GM12878 (cell line): ENCODE measurements at regions not wholly inside any gene's neighbourhood (a gene's known extent, or its start where the extent isn't known, plus 50 kb on each side); places are given as distances from the start of the nearest gene placed in this dataset.

ENCODE experiments used
- ATAC-seq: fragments of 200-7000 bp; cut with Tn5 transposase; 3 replicates; pipeline ENCODE4 v1.9.1; 2020; ENCODE audit warnings: mild to moderate bottlenecking, moderate library complexity
- BruUV-seq: library from RNA; stranded (reverse); fragments of 400-500 nt; replicated peaks from 2 replicates; lab custom pipeline; 2021; lab: Mats Ljungman, UMichigan
- CTCF ChIA-PET: fragments of 300-600 bp; sonication (Branson Sonifier 250); formaldehyde crosslinking; extraction: SDS; loops from one replicate; lab custom pipeline; 2021; ENCODE audit warnings: inconsistent platforms; lab: Yijun Ruan, JAX
- POLR2A ChIA-PET: fragments of 350-600 bp; formaldehyde crosslinking; extraction: SDS; loops from one replicate; lab custom pipeline; 2021; ENCODE audit warnings: inconsistent platforms; lab: Charles Lee
- RAD21 ChIA-PET: fragments of 300-600 bp; sonication (Branson Sonifier 250); formaldehyde crosslinking; loops from one replicate; lab custom pipeline; 2023; ENCODE audit warnings: antibody characterized with exemption; ENCODE audit not compliant: unreplicated experiment; lab: Charles Lee
- SMC1A ChIA-PET: fragments of 300-600 bp; sonication (Branson Sonifier 250); formaldehyde crosslinking; loops from one replicate; lab custom pipeline; 2023; ENCODE audit not compliant: unreplicated experiment, uncharacterized antibody; lab: Charles Lee
- DNase-seq: peaks from one replicate; pipeline ENCODE4 v3.0.0-alpha.2; 2011; ENCODE audit warnings: low read depth, low spot score
- FAIRE-seq: peaks from 3 replicates; lab custom pipeline; 2011; peaks lifted over from hg19 to GRCh38; lab: Jason Lieb, UNC
- H2AFZ ChIP-seq: 2 replicates; pipeline ENCODE4 v1.6.0; 2011; ENCODE audit warnings: low read depth, low read length, control low read depth; ENCODE audit not compliant: control insufficient read depth
- H3K27ac ChIP-seq: 2 replicates; pipeline ENCODE4 v1.5.1; 2011; ENCODE audit warnings: control low read depth; ENCODE audit not compliant: control insufficient read depth, insufficient read depth
- H3K27me3 ChIP-seq, 2 experiments: replicated peaks in 1 of 2; 2 replicates each; pipeline versions ENCODE4 v1.6.0 to v1.6.1; 2011; ENCODE audit warnings: low read length in 1 of 2; ENCODE audit not compliant: control insufficient read depth in 2 of 2, insufficient read depth in 2 of 2
- H3K36me3 ChIP-seq, 2 experiments: 2 replicates each; pipeline ENCODE4 v1.5.1; 2011; ENCODE audit warnings: low read length in 1 of 2; ENCODE audit not compliant: control insufficient read depth in 2 of 2, insufficient read depth in 2 of 2
- H3K4me1 ChIP-seq: 2 replicates; pipeline ENCODE4 v1.6.1; 2011; ENCODE audit warnings: mild to moderate bottlenecking, low read length, moderate library complexity, mixed read lengths; ENCODE audit not compliant: control insufficient read depth, insufficient read depth
- H3K4me2 ChIP-seq: 2 replicates; pipeline ENCODE4 v1.6.0; 2011; ENCODE audit warnings: control low read depth; ENCODE audit not compliant: control insufficient read depth, insufficient read depth
- H3K4me3 ChIP-seq: fragments of 200-600 bp; sonication (generic); 2 replicates; pipeline ENCODE4 v1.5.1; 2016
- H3K79me2 ChIP-seq: 2 replicates; pipeline ENCODE4 v1.6.0; 2011; ENCODE audit warnings: low read length; ENCODE audit not compliant: control insufficient read depth, insufficient read depth
- H3K9ac ChIP-seq: 2 replicates; pipeline ENCODE4 v1.8.0; 2011; ENCODE audit warnings: low read length, control low read depth, mixed read lengths; ENCODE audit not compliant: control insufficient read depth, insufficient read depth
- H3K9me3 ChIP-seq: replicated peaks from 3 replicates; pipeline ENCODE4 v1.5.1; 2011; ENCODE audit warnings: mild to moderate bottlenecking, low read length; ENCODE audit not compliant: control insufficient read depth, insufficient read depth
- H4K20me1 ChIP-seq: 2 replicates; pipeline ENCODE4 v1.6.0; 2011; ENCODE audit not compliant: control insufficient read depth, insufficient read depth
- BACH1 ChIP-seq: fragments of 450-650 bp; IDR thresholded peaks from 2 replicates; pipeline ENCODE4 v1.6.1; 2017; ENCODE audit warnings: mild to moderate bottlenecking, borderline replicate concordance
- GABPA ChIP-seq: IDR thresholded peaks from 2 replicates; pipeline ENCODE4 v1.6.1; 2014; ENCODE audit warnings: antibody characterized with exemption, low read depth, mild to moderate bottlenecking, inconsistent platforms
- MYB ChIP-seq: fragments of 150-350 bp; IDR thresholded peaks from 2 replicates; pipeline ENCODE4 v1.6.1; 2014; ENCODE audit warnings: mild to moderate bottlenecking, low read depth, low read length, borderline replicate concordance
- POLR2A ChIP-seq: IDR thresholded peaks from 2 replicates; pipeline ENCODE4 v1.6.1; 2011; ENCODE audit warnings: low read depth, mild to moderate bottlenecking, low read length
- RELA ChIP-seq: fragments of 450-650 bp; IDR thresholded peaks from 2 replicates; pipeline ENCODE4 v1.8.0; 2014; ENCODE audit warnings: borderline replicate concordance; ENCODE audit not compliant: partially characterized antibody
- SP1 ChIP-seq: IDR thresholded peaks from one replicate; pipeline ENCODE4 v1.6.1; 2011; ENCODE audit warnings: low read depth, low read length
- SPI1 ChIP-seq: IDR thresholded peaks from 2 replicates; pipeline ENCODE4 v1.6.1; 2011; ENCODE audit warnings: low read depth, mild to moderate bottlenecking, low read length, moderate library complexity, borderline replicate concordance; ENCODE audit not compliant: insufficient read depth
- SRF ChIP-seq, 2 experiments: IDR thresholded peaks; 2 replicates each; pipeline ENCODE4 v1.6.1; 2011; ENCODE audit warnings: low read depth in 2 of 2, low read length in 2 of 2, mild to moderate bottlenecking in 1 of 2, moderate library complexity in 1 of 2
- YBX1 ChIP-seq: fragments of 450-650 bp; IDR thresholded peaks from 2 replicates; pipeline ENCODE4 v1.6.1; 2016; ENCODE audit warnings: antibody characterized with exemption
- ZBED1 ChIP-seq: IDR thresholded peaks from 2 replicates; pipeline ENCODE4 v1.6.1; 2016; ENCODE audit warnings: borderline replicate concordance
- ZNF24 ChIP-seq: fragments of 450-650 bp; IDR thresholded peaks from 2 replicates; pipeline ENCODE4 v1.6.1; 2017; ENCODE audit warnings: antibody characterized with exemption, mild to moderate bottlenecking
- ZSCAN29 ChIP-seq: fragments of 450-650 bp; IDR thresholded peaks from 2 replicates; pipeline ENCODE4 v1.6.1; 2017; ENCODE audit warnings: mild to moderate bottlenecking, moderate library complexity
- WGBS: methylation state at CpG from one replicate; pipeline ENCODE4 v1.1.6; 2016; ENCODE audit warnings: low lambda C conversion rate; ENCODE audit not compliant: insufficient replicate concordance, insufficient coverage; ENCODE audit errors: missing lambda C conversion rate; 5-methylcytosine and 5-hydroxymethylcytosine counted together
- in situ Hi-C: fragments of 300-500 bp; cut with MboI; formaldehyde crosslinking; loops from 9 replicates; pipeline ENCODE4 v1.14.3; 2018; ENCODE audit warnings: mixed read lengths
- intact Hi-C: fragments of 100-400 bp; cut with micrococcal nuclease; formaldehyde crosslinking; loops from one replicate; pipeline ENCODE4 v1.14.2; 2022; ENCODE audit not compliant: unreplicated experiment
- TF ChIP-seq, protein P1 (sequence below): IDR thresholded peaks from 2 replicates; pipeline ENCODE4 v1.6.1; 2011; ENCODE audit warnings: mild to moderate bottlenecking, low read depth, low read length, moderate library complexity; ENCODE audit not compliant: insufficient replicate concordance
- TF ChIP-seq, protein P2 (sequence below): fragments of 150-350 bp; IDR thresholded peaks from 2 replicates; pipeline ENCODE4 v1.6.1; 2016; ENCODE audit warnings: low read depth, low read length
- TF ChIP-seq, protein P3 (sequence below): fragments of 450-650 bp; IDR thresholded peaks from 2 replicates; pipeline ENCODE4 v1.6.1; 2017; ENCODE audit warnings: antibody characterized with exemption, mild to moderate bottlenecking, moderate library complexity
- TF ChIP-seq, protein P4 (sequence below): IDR thresholded peaks from 2 replicates; pipeline ENCODE4 v1.6.1; 2012; ENCODE audit warnings: low read length, inconsistent platforms
- TF ChIP-seq, protein P5 (sequence below): fragments of 450-650 bp; IDR thresholded peaks from 2 replicates; pipeline ENCODE4 v1.6.1; 2016; ENCODE audit warnings: mild to moderate bottlenecking

DNA sequence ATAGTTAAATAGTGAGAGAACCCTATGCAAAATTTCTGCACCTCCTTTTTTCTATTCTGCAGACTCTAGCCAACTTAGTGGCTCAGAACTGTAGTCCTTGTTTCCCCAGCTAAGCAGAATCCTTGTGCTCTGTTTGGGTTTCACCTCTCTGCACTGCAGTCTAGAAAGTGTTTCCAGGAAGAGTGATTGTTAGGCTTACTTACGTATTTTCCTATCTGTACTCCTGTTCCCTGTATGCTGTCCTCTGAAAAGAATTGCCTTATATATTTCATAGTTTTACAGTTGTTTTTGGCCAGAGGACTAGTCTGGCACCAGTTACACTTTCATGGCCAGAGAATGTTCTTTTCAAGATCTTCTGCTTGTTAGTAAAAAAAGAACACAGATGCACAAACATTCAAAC, 154.6 kb upstream of the POT1 start:
- no peaks in the 10 kb centered on the region for H3K9me3 ChIP-seq
- no peaks in the 10 kb centered on the region for H4K20me1 ChIP-seq
- ChIA-PET CTCF (no interaction called here), POLR2A (no interaction called here), RAD21 (no interaction called here), SMC1A (no interaction called here)
- DNase-seq (no peak), ATAC-seq (no peak), FAIRE-seq (no peak)
- H3K9ac ChIP-seq, result no peak overlapping the region
- H3K27ac ChIP-seq, result no peak overlapping the region
- H3K4me3 ChIP-seq, result no peak overlapping the region
- H3K27me3 ChIP-seq, result no peaks in the 10 kb centered on the region
- no peaks in the 10 kb centered on the region for H3K79me2 ChIP-seq
- intact Hi-C loops, result no loop called here
- H3K4me2 ChIP-seq, result no peak overlapping the region
- in situ Hi-C loops, result no loop called here
- WGBS, result 73% methylated on average over 1 of the region's 1 CpG
- BruUV-seq, result no TSS peak
- H2AFZ ChIP-seq, result no peak overlapping the region
- H3K36me3 ChIP-seq, result no peaks in the 10 kb centered on the region
- TF ChIP-seq BACH1 (no peak), SP1 (no peak), GABPA (no peak), SRF (IDR thresholded peaks at IDR 0.05; ENCODE audit: low read depth in 2 of 2, low read length in 2 of 2) (no peak), YBX1 (no peak), ZNF24 (no peak), MYB (no peak), POLR2A (no peak), RELA (no peak), ZBED1 (no peak), ZSCAN29 (no peak), SPI1 (no peak)
- TF ChIP-seq, protein P1, sequence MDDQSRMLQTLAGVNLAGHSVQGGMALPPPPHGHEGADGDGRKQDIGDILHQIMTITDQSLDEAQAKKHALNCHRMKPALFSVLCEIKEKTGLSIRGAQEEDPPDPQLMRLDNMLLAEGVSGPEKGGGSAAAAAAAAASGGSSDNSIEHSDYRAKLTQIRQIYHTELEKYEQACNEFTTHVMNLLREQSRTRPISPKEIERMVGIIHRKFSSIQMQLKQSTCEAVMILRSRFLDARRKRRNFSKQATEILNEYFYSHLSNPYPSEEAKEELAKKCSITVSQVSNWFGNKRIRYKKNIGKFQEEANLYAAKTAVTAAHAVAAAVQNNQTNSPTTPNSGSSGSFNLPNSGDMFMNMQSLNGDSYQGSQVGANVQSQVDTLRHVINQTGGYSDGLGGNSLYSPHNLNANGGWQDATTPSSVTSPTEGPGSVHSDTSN, result no peak
- TF ChIP-seq, protein P2, sequence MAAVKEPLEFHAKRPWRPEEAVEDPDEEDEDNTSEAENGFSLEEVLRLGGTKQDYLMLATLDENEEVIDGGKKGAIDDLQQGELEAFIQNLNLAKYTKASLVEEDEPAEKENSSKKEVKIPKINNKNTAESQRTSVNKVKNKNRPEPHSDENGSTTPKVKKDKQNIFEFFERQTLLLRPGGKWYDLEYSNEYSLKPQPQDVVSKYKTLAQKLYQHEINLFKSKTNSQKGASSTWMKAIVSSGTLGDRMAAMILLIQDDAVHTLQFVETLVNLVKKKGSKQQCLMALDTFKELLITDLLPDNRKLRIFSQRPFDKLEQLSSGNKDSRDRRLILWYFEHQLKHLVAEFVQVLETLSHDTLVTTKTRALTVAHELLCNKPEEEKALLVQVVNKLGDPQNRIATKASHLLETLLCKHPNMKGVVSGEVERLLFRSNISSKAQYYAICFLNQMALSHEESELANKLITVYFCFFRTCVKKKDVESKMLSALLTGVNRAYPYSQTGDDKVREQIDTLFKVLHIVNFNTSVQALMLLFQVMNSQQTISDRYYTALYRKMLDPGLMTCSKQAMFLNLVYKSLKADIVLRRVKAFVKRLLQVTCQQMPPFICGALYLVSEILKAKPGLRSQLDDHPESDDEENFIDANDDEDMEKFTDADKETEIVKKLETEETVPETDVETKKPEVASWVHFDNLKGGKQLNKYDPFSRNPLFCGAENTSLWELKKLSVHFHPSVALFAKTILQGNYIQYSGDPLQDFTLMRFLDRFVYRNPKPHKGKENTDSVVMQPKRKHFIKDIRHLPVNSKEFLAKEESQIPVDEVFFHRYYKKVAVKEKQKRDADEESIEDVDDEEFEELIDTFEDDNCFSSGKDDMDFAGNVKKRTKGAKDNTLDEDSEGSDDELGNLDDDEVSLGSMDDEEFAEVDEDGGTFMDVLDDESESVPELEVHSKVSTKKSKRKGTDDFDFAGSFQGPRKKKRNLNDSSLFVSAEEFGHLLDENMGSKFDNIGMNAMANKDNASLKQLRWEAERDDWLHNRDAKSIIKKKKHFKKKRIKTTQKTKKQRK, result no peak
- TF ChIP-seq, protein P3, sequence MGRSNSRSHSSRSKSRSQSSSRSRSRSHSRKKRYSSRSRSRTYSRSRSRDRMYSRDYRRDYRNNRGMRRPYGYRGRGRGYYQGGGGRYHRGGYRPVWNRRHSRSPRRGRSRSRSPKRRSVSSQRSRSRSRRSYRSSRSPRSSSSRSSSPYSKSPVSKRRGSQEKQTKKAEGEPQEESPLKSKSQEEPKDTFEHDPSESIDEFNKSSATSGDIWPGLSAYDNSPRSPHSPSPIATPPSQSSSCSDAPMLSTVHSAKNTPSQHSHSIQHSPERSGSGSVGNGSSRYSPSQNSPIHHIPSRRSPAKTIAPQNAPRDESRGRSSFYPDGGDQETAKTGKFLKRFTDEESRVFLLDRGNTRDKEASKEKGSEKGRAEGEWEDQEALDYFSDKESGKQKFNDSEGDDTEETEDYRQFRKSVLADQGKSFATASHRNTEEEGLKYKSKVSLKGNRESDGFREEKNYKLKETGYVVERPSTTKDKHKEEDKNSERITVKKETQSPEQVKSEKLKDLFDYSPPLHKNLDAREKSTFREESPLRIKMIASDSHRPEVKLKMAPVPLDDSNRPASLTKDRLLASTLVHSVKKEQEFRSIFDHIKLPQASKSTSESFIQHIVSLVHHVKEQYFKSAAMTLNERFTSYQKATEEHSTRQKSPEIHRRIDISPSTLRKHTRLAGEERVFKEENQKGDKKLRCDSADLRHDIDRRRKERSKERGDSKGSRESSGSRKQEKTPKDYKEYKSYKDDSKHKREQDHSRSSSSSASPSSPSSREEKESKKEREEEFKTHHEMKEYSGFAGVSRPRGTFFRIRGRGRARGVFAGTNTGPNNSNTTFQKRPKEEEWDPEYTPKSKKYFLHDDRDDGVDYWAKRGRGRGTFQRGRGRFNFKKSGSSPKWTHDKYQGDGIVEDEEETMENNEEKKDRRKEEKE, result no peak
- TF ChIP-seq, protein P4, sequence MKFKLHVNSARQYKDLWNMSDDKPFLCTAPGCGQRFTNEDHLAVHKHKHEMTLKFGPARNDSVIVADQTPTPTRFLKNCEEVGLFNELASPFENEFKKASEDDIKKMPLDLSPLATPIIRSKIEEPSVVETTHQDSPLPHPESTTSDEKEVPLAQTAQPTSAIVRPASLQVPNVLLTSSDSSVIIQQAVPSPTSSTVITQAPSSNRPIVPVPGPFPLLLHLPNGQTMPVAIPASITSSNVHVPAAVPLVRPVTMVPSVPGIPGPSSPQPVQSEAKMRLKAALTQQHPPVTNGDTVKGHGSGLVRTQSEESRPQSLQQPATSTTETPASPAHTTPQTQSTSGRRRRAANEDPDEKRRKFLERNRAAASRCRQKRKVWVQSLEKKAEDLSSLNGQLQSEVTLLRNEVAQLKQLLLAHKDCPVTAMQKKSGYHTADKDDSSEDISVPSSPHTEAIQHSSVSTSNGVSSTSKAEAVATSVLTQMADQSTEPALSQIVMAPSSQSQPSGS, result no peak
- TF ChIP-seq, protein P5, sequence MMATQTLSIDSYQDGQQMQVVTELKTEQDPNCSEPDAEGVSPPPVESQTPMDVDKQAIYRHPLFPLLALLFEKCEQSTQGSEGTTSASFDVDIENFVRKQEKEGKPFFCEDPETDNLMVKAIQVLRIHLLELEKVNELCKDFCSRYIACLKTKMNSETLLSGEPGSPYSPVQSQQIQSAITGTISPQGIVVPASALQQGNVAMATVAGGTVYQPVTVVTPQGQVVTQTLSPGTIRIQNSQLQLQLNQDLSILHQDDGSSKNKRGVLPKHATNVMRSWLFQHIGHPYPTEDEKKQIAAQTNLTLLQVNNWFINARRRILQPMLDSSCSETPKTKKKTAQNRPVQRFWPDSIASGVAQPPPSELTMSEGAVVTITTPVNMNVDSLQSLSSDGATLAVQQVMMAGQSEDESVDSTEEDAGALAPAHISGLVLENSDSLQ, result no peak
- no peaks in the 10 kb centered on the region for H3K4me1 ChIP-seq
